K562 (cell line): ENCODE measurements at regions not wholly inside any gene's neighbourhood (a gene's known extent, or its start where the extent isn't known, plus 50 kb on each side); places are given as distances from the start of the nearest gene placed in this dataset.

Experiments
- ATAC-seq: fragments of 200-7000 bp; cut with Tn5 transposase; 3 replicates; pipeline ENCODE4 v1.9.1; 2020; ENCODE audit warnings: moderate library complexity
- BruUV-seq: library from RNA; stranded (reverse); fragments of 400-500 nt; replicated peaks from 2 replicates; lab custom pipeline; 2021; lab: Mats Ljungman, UMichigan
- CTCF ChIA-PET: fragments of 300-600 bp; formaldehyde crosslinking; extraction: SDS; loops from one replicate; lab custom pipeline; 2021; ENCODE audit warnings: low intra/inter-chr PET ratio; lab: Yijun Ruan, JAX
- POLR2A ChIA-PET: fragments of 300-600, 350-650 bp; sonication (Branson Sonifier 250); formaldehyde crosslinking; extraction: SDS; loops from one replicate; lab custom pipeline; 2021; ENCODE audit warnings: antibody characterized with exemption, inconsistent platforms; lab: Yijun Ruan, JAX
- DNase-seq, 4 experiments: peaks; one replicate each; pipeline versions ENCODE4 v3.0.0 to v3.0.0-alpha.2; 2011 to 2018; ENCODE audit warnings: low spot score in 3 of 4, mixed read lengths in 3 of 4; ENCODE audit errors: extremely low read depth in 1 of 4
- FAIRE-seq: peaks from 2 replicates; lab custom pipeline; 2011; peaks lifted over from hg19 to GRCh38; lab: Jason Lieb, UNC
- H2AFZ ChIP-seq: 2 replicates; pipeline ENCODE4 v1.6.0; 2011; ENCODE audit warnings: low read depth, low read length, control low read depth, inconsistent platforms
- H3K27ac ChIP-seq: fragments of 200-600 bp; 3 replicates; pipeline ENCODE4 v1.8.0; 2011; ENCODE audit warnings: low read depth, mild to moderate bottlenecking, control low read depth, inconsistent platforms, low read length, moderate library complexity, mixed read lengths; ENCODE audit errors: extremely low read depth
- H3K27me3 ChIP-seq, 2 experiments: fragments of 300-600 bp in 1 of 2; 2 replicates in 1 of 2; 3 replicates in 1 of 2; pipeline versions ENCODE4 v1.6.0 to v1.8.0; 2011; ENCODE audit warnings: inconsistent platforms in 2 of 2, low read length in 2 of 2, mild to moderate bottlenecking in 1 of 2, mixed read lengths in 1 of 2, moderate library complexity in 1 of 2; ENCODE audit not compliant: control insufficient read depth in 2 of 2, insufficient read depth in 2 of 2
- H3K36me3 ChIP-seq: fragments of 300-600 bp; 3 replicates; pipeline ENCODE4 v1.8.0; 2011; ENCODE audit warnings: mild to moderate bottlenecking, low read length, inconsistent platforms; ENCODE audit not compliant: control insufficient read depth, insufficient read depth
- H3K4me1 ChIP-seq, 2 experiments: fragments of 200-600 bp in 1 of 2; replicated peaks in 1 of 2; 2 replicates in 1 of 2; 3 replicates in 1 of 2; pipeline versions ENCODE4 v1.5.1 to v1.8.0; 2011; ENCODE audit warnings: inconsistent platforms in 2 of 2, low read length in 2 of 2, mild to moderate bottlenecking in 1 of 2, mixed read lengths in 1 of 2, moderate library complexity in 1 of 2; ENCODE audit not compliant: control insufficient read depth in 2 of 2, insufficient read depth in 2 of 2
- H3K4me2 ChIP-seq: 2 replicates; pipeline ENCODE4 v1.6.1; 2011; ENCODE audit warnings: low read length, control low read depth, inconsistent platforms, mixed read lengths; ENCODE audit not compliant: insufficient read depth
- H3K4me3 ChIP-seq: fragments of 200-600 bp; sonication (generic), shearing (Covaris generic); 2 replicates; pipeline ENCODE4 v1.5.1; 2016; ENCODE audit warnings: control low read depth, inconsistent platforms
- H3K79me2 ChIP-seq: fragments of 200-600 bp; 3 replicates; pipeline ENCODE4 v1.8.0; 2011; ENCODE audit warnings: low read length, inconsistent platforms; ENCODE audit not compliant: control insufficient read depth, insufficient read depth
- H3K9ac ChIP-seq, 2 experiments: 2 replicates each; pipeline versions ENCODE4 v1.6.0 to v1.6.1; 2011; ENCODE audit warnings: low read depth in 2 of 2, low read length in 2 of 2, control low read depth in 1 of 2, inconsistent platforms in 1 of 2, mild to moderate bottlenecking in 1 of 2, mixed read lengths in 1 of 2; ENCODE audit not compliant: insufficient read depth in 1 of 2
- H3K9me1 ChIP-seq: one replicate; pipeline ENCODE4 v1.6.0; 2011; ENCODE audit warnings: inconsistent platforms, mild to moderate bottlenecking, low read length, moderate library complexity; ENCODE audit not compliant: control insufficient read depth, insufficient read depth
- H3K9me3 ChIP-seq: replicated peaks from 2 replicates; pipeline ENCODE4 v1.5.1; 2011; ENCODE audit warnings: low read depth, low read length, inconsistent platforms; ENCODE audit not compliant: control insufficient read depth, insufficient read depth
- H4K20me1 ChIP-seq: replicated peaks from 2 replicates; pipeline ENCODE4 v1.6.1; 2011; ENCODE audit warnings: low read length, inconsistent platforms, mixed read lengths; ENCODE audit not compliant: control insufficient read depth, insufficient read depth
- CBFA2T2 ChIP-seq: fragments of 450-650 bp; conservative IDR thresholded peaks from 2 replicates; pipeline ENCODE4 v1.6.1; 2017; ENCODE audit warnings: mild to moderate bottlenecking
- NRF1 ChIP-seq, 2 experiments: fragments of 450-650 bp; IDR thresholded peaks in 1 of 2; conservative IDR thresholded peaks in 1 of 2; 2 replicates each; pipeline ENCODE4 v1.6.1; 2014; ENCODE audit warnings: mild to moderate bottlenecking in 2 of 2
- RAD51 ChIP-seq: fragments of 450-650 bp; IDR thresholded peaks from 2 replicates; pipeline ENCODE4 v1.7.1; 2016; ENCODE audit warnings: low read depth, mild to moderate bottlenecking, borderline replicate concordance
- RBM22 ChIP-seq: fragments of 200-400 bp; formaldehyde crosslinking; IDR thresholded peaks from 2 replicates; pipeline ENCODE4 v1.6.1; 2018; ENCODE audit warnings: low read length, low read depth; ENCODE audit not compliant: poor library complexity, severe bottlenecking
- SRSF9 ChIP-seq: fragments of 200-400 bp; formaldehyde crosslinking; IDR thresholded peaks from 2 replicates; pipeline ENCODE4 v1.6.1; 2017; ENCODE audit warnings: low read depth, low read length, borderline replicate concordance
- WGBS: fragments of 100-300 bp; shearing (Covaris generic); methylation state at CpG from one replicate; pipeline ENCODE4 v1.1.6; 2016; ENCODE audit warnings: low coverage, mixed read lengths; ENCODE audit not compliant: insufficient coverage; ENCODE audit errors: missing lambda C conversion rate; 5-methylcytosine and 5-hydroxymethylcytosine counted together
- in situ Hi-C: fragments of 300-500 bp; cut with MboI; formaldehyde crosslinking; loops from 4 replicates; pipeline ENCODE4 v1.15.0; 2018; ENCODE audit warnings: inconsistent platforms, mixed read lengths
- intact Hi-C: fragments of 100-400 bp; cut with micrococcal nuclease; formaldehyde crosslinking; loops from 2 replicates; pipeline ENCODE4 v1.14.2; 2022
- TF ChIP-seq, protein P1 (sequence below): fragments of 450-650 bp; formaldehyde crosslinking; IDR thresholded peaks from 2 replicates; pipeline ENCODE4 v1.4.0; 2020; ENCODE audit warnings: mild to moderate bottlenecking, mixed read lengths
- TF ChIP-seq, protein P2 (sequence below): sonication (generic); formaldehyde crosslinking; IDR thresholded peaks from 2 replicates; pipeline ENCODE4 v1.8.1; 2022; ENCODE audit warnings: missing genetic modification reagents

DNA sequence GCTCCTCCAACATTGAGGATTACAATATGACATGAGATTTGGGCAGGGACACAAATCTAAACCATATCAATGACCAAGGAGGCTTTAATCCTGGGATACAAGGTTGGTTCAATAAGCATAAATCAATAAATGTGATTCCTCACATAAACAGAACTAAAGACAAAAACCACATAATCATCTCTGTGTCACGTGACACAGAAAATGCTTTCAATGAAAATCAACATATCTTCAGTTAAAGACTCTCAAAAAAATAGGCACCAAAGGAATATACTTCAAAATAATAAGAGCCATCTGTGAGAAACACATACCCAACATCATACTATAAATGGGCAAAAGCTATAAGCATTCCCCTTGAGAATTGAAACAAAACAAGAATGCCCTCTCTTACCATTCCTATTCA lies 604.9 kb downstream of the SEMA5A start:
- Histone ChIP-seq H3K36me3 (no peaks in the 10 kb centered on the region), H4K20me1 (no peaks in the 10 kb centered on the region), H3K27ac (no peak overlapping the region), H3K79me2 (no peaks in the 10 kb centered on the region), H3K4me1 (no peaks in the 10 kb centered on the region), H2AFZ (no peak overlapping the region), H3K27me3 (no peaks in the 10 kb centered on the region), H3K9me1 (no peaks in the 10 kb centered on the region), H3K9ac (no peak overlapping the region), H3K4me3 (no peak overlapping the region), H3K4me2 (no peak overlapping the region), H3K9me3 (peaks cover 2% of the 10 kb centered on the region; the same call in 1 of the 2 replicates)
- BruUV-seq: no TSS peak
- DNase-seq: no peak
- WGBS: 0% methylated on average over 1 of the region's 1 CpG
- in situ Hi-C loops: no loop called here
- no peak for ATAC-seq
- TF ChIP-seq RAD51 (peak; percentile 58), SRSF9 (no peak), RBM22 (no peak), CBFA2T2 (0 out of 2 replicates have a peak, but pooled peaks have one; percentile 18)
- TF ChIP-seq, protein P1, sequence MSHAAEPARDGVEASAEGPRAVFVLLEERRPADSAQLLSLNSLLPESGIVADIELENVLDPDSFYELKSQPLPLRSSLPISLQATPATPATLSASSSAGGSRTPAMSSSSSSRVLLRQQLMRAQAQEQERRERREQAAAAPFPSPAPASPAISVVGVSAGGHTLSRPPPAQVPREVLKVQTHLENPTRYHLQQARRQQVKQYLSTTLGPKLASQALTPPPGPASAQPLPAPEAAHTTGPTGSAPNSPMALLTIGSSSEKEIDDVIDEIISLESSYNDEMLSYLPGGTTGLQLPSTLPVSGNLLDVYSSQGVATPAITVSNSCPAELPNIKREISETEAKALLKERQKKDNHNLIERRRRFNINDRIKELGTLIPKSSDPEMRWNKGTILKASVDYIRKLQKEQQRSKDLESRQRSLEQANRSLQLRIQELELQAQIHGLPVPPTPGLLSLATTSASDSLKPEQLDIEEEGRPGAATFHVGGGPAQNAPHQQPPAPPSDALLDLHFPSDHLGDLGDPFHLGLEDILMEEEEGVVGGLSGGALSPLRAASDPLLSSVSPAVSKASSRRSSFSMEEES (CRISPR knock-in tag): peak; percentile 94
- CTCF ChIA-PET: no interaction called here
- FAIRE-seq: no peak
- intact Hi-C loops: no loop called here
- POLR2A ChIA-PET: no interaction called here

DNA sequence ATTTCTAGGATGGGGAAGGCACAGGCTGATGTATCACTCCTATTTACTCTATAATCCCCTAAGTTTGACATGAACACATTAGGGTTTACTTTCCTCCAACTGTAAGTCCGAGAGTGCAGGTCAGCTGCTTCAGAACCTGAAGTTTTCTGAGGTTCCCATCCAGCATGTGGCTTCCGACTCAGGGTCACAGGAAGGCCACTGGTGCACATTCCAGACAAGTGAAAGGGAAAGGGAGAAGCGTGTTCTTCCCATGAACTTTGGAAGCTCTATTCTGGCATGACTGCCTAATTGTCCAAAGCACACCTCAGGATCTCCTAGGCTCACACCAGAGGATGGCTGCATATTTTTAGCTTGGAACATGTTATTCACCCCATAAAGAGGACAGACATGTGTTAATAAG lies 602.6 kb downstream of the SEMA5A start:
- H3K9ac ChIP-seq: no peak overlapping the region
- peaks cover 2% of the 10 kb centered on the region; the same call in 1 of the 2 replicates for H3K9me3 ChIP-seq
- CTCF ChIA-PET: no interaction called here
- H3K79me2 ChIP-seq: no peaks in the 10 kb centered on the region
- FAIRE-seq: no peak
- in situ Hi-C loops: no loop called here
- POLR2A ChIA-PET: no interaction called here
- intact Hi-C loops: no loop called here
- H3K27ac ChIP-seq: no peak overlapping the region
- H3K4me2 ChIP-seq: no peak overlapping the region
- no peaks in the 10 kb centered on the region for H4K20me1 ChIP-seq
- ATAC-seq: no peak
- no peaks in the 10 kb centered on the region for H3K36me3 ChIP-seq
- H3K4me1 ChIP-seq: no peaks in the 10 kb centered on the region
- no peak overlapping the region for H3K4me3 ChIP-seq
- H3K27me3 ChIP-seq: no peaks in the 10 kb centered on the region
- no peak for DNase-seq
- no peaks in the 10 kb centered on the region for H3K9me1 ChIP-seq
- BruUV-seq: no TSS peak
- no peak overlapping the region for H2AFZ ChIP-seq
- whole genome bisulfite sequencing: 0% methylated on average over 3 of the region's 3 CpGs
- TF ChIP-seq, protein P2, sequence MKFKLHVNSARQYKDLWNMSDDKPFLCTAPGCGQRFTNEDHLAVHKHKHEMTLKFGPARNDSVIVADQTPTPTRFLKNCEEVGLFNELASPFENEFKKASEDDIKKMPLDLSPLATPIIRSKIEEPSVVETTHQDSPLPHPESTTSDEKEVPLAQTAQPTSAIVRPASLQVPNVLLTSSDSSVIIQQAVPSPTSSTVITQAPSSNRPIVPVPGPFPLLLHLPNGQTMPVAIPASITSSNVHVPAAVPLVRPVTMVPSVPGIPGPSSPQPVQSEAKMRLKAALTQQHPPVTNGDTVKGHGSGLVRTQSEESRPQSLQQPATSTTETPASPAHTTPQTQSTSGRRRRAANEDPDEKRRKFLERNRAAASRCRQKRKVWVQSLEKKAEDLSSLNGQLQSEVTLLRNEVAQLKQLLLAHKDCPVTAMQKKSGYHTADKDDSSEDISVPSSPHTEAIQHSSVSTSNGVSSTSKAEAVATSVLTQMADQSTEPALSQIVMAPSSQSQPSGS (CRISPR knock-in tag): no peak
- TF ChIP-seq NRF1 (conservative IDR thresholded peaks at IDR 0.05 in 1 of 2, IDR thresholded peaks at IDR 0.05 in 1 of 2): no peak
- TF ChIP-seq, protein P1 (CRISPR knock-in tag): no peak
